HG03354 (cell line): ENCODE measurements at regions not wholly inside any gene's neighbourhood (a gene's known extent, or its start where the extent isn't known, plus 50 kb on each side); places are given as distances from the start of the nearest gene placed in this dataset.
"Not testable (repeated sequence)": the region's sequence is repeated elsewhere in the genome, so short reads cannot be mapped to it uniquely, and the experiment has no call there.

Experiments
- ATAC-seq: cut with Tn5 transposase; IDR thresholded peaks from one replicate; pipeline ENCODE4 v1.9.1; 2021; ENCODE audit warnings: mild to moderate bottlenecking; ENCODE audit not compliant: unreplicated experiment, poor library complexity, severe bottlenecking

DNA sequence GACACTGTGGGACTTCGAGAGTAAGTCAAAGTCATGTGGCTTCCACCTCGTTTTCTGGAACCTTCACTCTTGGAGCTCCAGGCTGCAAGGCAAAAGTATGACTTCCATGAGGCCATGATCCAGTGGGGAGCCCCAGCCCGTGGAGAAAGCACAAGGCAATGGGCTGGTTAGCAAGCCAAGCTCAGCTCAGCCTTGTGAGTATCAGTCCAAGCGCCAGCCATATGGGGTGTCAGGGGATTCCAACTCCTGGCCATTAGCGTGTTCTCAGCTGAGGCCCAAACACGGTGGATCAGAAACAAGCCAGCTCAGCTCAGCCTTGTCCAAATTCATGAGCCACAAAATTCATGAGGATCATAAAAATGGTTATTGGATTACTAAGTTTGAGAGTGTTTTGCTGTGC lies 261.0 kb downstream of the RHOU start:
- ATAC-seq, result no peak

DNA sequence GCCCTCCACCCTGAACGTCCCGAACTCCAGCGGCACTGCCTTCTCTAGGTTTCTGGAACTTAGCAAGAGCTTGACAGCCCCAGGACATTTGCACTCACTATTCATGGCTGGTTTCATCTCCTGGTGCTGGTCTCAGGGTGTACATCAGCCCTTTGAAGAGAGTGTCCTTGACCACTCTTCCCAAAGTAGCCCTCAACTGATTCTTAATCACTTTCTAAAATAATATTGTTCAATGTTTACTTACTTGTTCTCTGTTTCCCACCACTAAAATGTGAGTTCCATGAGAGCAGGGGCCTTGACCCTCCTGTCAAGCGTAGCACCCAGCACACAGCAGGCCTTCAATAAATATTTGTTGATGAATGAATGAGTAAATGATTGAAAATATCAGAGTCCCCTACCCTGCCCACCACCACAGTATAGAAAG lies 262.5 kb downstream of the RHOU start:
- no peak for ATAC-seq

DNA sequence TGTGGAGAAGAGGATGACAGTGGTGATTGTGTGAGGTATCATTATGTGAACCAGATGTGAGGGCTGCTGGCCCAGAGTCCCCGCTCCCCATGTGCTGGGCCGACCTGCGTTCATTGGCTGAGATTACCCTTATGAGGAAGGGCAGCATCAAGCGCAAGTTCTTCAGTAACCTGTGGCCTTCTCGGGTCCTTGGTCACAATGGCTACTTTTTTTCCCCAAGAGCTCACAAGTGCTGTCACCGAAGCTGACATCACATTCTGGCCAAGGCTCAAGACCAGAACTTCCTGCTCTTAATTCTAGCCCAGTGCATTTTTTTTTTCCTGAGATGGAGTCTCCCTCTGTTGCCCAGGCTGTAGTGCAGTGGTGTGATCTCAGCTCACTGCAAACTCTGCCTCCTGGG lies 262.9 kb downstream of the RHOU start:
- ATAC-seq, result no peak

DNA sequence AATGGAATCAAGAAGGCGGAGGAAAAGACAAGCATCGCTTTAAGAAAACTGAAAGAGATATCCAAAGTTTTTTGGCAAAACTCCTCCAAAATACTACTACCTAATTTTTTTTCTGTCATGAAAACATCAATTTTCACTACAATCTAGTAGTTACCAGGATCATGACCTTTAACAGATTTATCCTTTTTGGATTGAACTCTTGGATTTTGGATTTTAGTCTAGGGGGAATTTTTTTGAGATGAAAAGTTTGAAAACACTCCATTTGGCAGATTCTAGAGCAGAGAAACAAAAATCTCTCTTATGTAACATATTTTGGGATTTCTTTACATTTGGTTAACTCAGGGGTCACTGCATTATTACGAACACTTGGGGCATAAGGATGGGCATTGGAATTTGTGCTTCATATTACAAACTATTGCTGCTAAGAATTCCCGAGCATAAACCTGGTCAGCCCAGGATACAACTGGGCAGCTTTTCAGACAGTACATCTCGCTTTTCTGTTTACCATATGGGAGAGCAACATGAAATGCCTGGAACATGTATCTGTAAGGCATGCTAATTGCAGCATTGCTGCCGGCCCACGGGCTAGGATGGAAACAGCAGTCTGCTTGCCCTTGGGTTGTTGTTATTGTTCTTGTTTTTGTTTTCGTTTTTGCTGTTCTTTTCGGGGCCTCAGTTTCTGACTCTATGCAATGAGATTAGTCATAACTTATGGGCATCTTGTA lies 264.3 kb downstream of the RHOU start:
- no peak for ATAC-seq

DNA sequence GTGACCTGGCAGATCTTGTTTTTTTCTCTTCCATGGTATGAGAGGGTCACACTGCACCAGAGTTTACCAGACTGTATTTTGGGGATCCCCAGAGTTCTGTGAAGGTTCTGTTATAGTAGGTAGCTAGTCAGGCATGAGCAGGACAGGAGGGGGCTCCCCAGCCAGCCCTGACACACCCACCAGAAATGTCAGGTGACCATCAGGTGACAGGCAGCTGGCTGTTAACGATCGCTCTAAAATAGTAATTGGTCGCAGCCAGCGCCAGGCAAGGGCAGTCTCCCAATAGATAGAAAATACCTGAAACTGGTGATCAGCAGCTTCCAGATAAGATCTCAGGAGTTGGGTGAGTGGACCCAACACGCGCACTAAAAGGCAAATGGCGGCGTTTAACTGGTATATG lies 264.9 kb downstream of the RHOU start:
- ATAC-seq, result no peak

DNA sequence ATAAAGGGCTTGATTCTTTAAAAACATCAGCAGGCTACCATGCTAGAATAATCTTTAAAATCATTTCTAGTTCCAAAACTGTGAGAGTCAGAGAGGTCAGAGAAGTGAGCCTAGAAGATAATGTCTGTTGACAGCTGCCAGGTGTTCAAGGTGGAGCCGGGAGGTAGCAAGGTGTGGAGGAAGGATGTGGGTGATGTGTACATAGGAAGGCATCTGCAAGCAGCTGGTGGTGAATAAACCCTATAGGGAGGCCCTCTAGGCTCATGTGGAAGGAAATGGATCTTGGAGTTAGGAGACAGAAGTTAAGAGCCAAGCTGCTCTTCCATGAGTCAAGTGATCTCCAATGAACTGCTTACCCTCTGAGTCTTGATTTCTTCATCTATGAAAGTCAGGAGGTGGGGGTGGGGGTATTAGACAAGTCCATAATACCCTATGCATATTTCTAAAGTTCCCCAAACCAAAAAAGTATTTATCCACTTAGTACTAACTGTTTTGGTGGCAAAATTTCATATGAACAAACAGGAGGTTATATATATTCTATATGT lies 266.3 kb downstream of the RHOU start:
- no peak for ATAC-seq

DNA sequence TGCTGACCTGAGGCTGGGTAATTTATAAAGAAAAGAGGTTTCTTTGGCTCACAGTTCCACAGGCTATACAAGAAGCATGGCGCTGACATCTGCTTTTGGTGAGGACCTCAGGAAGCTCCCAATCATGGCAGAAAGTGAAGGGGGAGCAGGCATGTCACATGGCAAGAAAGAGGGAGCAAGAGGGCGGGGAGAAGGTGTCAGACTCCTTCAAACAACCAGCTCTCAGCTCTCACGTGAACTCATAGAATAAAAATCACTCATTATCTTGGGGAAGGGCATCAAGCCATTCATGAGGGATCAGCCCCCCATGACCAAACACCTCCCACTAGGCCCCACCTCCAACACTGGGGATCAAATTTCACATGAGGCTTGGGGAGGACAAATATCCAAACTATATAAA lies 266.8 kb downstream of the RHOU start:
- no peak for ATAC-seq

DNA sequence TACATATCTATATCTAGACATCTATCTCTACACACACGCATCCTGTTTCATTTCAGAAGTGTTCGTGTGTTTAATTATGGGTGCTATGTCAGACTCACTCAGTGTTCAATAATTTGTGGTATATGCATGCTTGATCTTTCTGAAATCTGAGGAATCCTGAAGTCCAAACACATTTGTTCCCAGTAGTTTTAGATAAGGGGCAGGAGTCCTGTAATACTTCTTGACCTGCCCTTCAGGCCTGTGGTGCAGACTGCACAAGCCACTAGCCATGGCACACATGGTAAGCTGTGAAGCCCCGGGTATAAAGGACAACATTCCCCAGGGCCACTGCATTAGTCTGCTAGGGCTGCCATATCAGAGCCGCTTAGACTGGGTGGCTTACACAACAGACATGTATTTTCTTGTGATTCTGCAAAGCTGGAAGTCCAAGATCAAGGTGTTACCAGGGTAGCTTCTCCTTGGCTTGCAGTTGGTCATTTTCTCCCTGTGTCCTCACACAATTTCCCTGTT lies 267.2 kb downstream of the RHOU start:
- ATAC-seq, result no peak

DNA sequence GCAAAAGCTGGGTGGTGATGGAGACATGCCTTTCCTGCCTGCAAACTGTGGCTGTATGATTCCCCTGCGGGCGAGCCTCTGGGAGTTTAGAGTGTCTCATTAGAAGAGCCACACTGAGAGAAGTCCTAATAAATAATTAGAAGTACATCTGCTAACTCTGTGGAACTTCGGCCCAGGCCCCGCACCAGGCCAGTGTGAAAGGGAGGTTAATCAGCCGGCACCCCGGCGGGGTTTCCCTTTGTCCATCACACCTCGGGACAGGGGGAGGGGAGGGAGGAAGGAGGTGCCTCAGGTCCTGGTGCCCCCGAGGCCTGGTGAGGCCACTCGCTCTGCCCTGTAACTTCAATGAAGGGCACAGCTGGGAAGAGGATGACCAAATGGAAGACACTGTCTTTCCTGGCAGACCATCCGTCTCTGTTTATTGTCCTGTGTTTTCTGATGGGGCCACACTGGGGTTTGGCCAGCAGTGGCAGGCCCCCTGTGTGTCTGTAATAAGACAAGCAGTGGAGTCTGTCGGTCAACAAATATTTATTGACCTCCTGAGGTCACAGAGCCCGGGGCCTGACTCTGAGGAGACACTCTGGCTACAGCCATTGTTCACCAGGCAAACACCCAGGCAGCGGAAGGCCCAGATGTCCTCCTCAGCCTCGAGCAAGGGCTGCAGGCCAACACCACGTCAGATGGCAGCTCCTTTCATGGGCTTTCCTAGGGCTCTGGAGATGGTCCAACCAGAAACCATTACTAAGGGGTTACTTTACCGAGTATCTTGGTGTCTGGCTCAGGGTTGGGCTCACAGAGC lies 267.5 kb upstream of the RAB4A start:
- ATAC-seq, result no peak

DNA sequence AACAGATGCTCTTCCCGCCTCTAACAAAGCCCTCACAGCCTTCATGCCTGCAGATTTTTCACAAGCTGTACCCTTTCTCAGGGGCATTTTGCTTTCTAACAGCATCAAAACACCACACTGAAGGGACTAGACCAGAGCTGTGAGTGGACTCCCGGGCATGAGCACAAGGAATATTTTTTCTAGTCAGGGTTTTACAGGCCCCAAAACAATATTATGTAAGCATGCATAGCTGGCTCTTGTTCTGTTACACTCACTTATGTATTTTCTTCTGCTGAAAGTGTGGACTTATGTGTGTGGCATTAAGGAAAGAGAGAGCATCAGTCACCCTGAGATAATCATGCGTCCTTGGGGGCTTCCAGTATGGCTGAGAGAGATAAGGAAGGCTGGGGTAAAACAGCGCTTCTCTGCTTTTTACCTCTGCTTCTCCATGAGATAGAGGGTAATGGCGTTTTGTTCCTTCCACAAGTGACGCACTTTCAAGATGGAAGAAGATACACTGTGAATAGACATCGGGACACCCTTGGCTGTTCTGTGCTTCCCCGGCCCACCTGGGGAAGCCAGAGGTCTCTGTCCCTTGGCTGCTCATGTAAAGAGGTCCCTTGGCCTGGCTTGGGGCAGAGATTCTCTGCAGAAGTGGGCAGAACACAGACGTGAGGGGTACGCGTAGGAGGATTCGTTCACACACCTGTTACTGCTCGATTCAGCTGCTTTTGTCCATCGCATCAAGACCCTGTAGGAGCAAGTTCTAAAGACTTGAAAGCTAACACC lies 266.7 kb upstream of the RAB4A start:
- no peak for ATAC-seq

DNA sequence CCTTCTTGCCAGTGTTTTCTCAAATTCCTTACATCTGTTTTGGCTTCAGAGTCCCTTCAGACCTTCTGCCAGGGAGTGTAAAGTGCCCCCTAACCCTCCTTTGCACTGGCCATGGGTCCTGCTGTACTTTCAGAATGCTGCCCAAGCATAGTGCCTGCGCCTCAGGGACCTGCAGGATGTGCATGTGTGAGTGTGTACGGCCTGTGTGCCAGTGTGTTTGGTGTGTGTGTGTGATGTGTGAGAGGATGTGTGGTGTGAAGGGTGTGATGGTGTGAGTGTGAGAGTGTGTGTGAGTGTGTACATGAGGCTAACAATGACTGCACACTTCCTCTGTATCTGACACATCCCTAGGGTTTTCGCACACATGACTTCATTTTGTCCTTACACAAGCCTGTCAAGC lies 265.8 kb upstream of the RAB4A start:
- ATAC-seq, result no peak

DNA sequence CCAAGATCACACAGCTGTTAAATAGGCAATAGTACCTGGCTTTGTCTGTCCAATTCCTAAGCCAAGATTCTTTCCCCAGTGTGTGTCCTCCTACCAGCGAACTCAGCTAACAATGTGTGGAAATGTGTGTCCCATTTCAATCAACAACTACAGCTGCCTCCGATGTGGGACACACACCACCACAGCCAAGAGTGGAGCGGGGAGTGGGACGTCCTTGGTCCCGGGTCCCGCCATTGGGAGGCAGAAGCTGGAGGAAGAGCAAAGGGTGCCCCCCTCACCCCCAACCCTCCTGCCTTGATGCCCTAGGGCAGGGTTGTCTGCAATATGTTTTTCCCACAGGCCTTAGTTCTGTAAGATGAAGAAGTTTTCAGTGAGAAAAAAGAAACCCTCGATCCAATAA lies 265.4 kb upstream of the RAB4A start:
- no peak for ATAC-seq

DNA sequence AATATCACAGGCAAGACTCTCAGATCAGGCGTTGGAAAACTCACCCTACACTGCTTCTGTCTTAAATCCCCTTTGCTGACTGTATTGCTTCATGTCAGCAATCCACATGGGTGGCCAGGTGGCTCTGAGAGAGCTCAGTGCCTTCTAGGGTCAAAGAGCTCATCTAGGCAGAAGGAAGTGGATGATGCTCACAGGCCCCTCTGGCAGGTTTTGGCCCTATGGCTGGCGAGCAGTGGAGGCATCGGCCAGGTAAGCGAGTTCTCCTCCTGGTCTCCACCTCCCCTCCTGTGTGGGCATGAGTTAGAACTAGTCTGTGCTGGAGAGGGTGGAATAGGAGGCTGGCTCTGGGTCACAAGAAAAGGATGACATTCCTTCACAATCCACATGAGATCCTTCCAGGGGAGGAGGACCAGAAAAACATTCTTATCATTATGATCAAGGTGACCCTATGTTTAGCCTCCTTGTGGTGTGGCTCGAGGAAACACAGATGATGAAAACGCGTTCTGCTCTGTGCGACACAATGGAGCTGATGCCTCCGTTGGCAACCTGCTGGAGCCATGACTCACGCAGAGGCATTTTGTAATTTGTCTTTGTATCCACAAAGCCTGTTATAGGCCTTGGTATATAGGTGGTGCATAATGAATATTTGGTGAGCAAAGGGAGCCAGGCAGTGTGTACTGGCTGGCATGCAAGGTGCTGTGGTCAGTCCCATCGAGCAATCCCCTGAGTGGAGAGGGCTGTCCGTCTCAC lies 264.6 kb upstream of the RAB4A start:
- ATAC-seq, result no peak

DNA sequence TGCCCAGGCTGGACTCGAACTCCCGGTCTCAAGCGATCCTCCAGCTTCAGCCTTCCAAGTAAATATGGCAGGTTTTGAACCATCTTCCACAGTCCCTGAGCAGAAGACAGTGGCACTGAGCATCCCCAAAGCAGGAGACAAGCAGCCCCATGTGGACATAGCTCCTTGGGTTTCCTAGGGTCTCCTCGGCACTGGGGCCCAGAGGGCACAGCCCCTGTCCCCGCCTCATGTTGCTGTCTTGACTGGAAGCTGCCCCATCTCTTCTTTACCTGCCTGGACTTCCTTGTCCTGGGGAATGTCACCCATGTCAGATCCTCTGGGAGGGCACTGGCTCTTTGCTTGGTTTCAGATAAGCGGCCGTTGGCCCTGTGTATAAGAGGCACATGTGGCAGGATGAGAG lies 263.7 kb upstream of the RAB4A start:
- ATAC-seq, result no peak

DNA sequence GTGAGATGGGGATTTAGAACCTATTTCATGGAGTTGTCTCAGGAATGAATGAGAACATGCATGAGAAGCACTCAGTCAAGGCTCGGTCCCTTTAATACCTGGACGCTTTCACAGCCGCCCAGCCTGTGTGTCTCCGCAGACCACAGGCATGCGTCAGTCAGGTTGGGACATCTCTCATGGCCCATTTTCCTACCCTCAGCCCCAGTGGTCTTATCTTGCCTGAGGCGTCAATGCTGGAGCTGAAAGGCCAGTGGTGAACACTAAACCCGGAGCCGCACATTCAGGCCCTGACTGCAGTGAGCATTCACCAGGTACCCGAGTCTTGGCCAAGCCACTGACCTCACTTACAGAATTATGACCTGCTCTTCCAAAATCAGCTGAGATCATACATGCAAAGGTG lies 263.2 kb upstream of the RAB4A start:
- ATAC-seq, result no peak

DNA sequence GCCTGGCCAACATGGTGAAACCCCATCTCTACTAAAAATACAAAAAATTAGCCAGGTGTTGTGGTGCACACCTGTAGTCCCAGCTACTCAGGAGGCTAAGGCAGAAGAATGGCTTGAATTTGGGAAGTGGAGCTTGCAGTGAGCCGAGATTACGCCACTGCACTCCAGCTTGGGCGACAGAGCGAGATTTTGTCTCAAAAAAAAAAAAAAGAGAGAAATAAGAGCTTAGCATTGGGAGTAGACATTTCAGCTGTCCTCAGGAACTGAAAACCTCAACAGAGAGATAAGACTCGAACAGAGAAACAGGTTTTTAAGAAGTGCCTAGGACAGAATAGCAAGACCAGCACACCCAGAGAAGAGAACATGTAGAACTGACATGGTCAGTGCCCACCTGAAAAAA lies 262.6 kb upstream of the RAB4A start:
- not testable (repeated sequence) for ATAC-seq

DNA sequence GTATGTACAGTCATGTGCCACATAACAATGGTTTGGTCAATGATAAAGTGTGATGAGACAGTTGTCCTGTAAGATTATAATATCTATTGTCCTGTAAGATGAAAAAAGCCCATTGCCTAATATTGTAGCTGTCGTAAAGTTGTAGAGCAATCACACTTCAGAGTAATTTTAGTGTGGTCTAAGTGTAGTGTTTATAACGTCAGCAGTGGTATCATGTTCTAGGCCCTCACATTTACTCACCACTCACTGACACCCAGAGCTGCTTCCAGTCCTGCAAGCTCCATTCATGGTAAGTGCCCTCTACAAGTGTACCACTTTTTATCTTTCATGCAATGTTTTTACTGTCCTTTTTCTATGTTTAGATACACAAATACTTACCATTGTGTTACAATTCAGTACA lies 259.9 kb upstream of the RAB4A start:
- ATAC-seq, result no peak

DNA sequence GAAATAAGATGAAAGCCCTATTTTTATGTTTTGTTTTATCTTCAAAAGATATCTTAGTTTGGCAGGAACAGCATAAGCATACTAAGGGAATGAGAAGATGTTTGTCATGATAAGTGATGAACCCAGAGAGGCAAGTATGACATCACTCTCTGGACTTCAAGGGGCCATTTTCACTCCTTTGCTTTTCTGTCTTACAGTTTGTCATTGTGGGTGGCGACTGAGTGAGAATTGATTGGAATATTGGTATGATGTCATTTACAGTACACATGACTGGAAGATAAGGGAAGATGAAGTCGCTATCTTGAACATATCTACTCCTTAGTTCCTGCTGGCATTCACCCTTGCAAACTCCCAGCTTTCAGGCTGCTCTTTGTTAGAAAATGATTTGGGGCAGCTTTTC lies 258.1 kb upstream of the RAB4A start:
- ATAC-seq, result no peak

DNA sequence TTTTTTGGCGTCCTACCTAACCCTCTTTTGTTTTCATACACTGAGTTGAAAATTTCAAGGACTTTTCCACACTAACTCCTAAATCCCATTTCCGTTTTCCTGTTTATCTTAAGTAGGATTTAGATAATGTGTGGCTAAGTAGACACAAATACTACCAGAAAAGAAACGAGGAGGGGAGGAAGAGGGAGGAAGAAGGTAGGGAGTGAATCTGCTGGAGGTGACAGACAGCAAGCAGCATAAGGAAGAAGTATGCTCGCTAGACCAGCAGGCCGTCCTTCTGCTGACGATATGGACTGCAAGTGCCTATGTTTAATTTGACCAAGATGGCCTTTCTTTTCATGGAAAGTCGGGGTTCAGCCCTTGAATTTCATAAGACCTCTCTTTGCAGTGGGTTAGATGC lies 256.9 kb upstream of the RAB4A start:
- no peak for ATAC-seq

DNA sequence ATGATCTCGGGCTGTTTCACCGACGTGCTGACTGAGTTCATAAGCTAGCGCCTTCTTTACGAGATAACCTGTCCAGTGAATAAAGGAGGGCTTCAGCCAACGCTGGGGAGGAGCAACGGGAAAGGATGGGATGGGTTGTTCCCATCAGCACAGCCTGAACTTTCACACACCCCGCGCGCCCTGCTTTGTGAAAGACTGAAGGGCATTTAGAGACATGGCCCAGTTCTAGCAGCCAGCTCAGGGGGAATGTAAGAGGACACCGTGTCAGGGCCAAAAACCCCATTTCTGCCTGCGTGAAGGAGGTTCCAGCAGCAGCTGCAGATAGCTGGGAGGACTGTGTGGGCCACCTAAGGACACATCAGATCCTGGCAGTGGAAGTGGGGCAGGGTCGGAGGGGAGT lies 255.1 kb upstream of the RAB4A start:
- ATAC-seq, result no peak
